Stimulated activated CD8-positive, alpha-beta memory T cell treated with anti-CD3 and anti-CD28 coated beads, Interleukin-7, amount 100 ng/mL, for 4 hours (primary cell): ENCODE measurements at regions not wholly inside any gene's neighbourhood (a gene's known extent, or its start where the extent isn't known, plus 50 kb on each side); places are given as distances from the start of the nearest gene placed in this dataset.
"Not testable (repeated sequence)": the region's sequence is repeated elsewhere in the genome, so short reads cannot be mapped to it uniquely, and the experiment has no call there.

Experiments
- DNase-seq, 2 donors: peaks; one replicate each; pipeline ENCODE4 v3.0.0-alpha.2; 2020; ENCODE audit warnings: low read depth in 2 of 2

DNA sequence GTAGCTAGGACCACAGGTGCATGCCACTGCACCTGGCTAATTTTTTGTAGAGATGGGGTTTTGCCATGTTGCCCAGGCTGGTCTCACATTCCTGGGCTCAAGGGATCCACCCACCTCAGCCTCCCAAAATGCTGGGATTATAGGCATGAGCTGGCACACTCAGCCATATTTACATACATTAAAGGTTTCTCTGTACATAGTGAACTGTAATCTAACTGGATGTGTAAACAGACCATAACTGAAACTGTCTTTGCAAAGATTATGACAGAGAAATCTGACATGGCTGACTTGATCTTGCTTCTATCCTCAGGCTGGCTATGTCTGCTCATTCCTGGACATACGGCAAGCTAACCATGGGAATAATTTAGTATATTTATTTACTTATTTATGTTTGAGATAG, 139.2 kb upstream of the XPO1 start:
- DNase-seq = no peak

DNA sequence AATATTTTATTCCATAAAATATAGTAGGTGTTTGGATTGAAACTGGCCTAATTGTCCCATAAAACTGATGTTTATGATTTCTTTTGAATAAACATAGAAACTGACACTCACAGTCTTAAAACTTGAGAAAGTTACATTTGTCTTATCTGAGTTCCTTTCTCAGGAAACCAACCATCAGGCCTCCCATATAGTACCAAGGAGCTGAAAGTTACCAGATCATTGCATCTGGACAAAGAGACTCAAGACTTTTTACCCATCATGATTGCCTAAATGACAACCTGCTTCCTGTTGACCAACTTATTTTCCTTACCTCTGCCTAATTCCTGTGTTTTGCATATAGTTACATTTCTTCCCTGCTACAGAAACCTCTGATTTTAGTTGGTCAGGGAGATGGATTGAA, 137.0 kb upstream of the XPO1 start:
- DNase-seq = no peak

DNA sequence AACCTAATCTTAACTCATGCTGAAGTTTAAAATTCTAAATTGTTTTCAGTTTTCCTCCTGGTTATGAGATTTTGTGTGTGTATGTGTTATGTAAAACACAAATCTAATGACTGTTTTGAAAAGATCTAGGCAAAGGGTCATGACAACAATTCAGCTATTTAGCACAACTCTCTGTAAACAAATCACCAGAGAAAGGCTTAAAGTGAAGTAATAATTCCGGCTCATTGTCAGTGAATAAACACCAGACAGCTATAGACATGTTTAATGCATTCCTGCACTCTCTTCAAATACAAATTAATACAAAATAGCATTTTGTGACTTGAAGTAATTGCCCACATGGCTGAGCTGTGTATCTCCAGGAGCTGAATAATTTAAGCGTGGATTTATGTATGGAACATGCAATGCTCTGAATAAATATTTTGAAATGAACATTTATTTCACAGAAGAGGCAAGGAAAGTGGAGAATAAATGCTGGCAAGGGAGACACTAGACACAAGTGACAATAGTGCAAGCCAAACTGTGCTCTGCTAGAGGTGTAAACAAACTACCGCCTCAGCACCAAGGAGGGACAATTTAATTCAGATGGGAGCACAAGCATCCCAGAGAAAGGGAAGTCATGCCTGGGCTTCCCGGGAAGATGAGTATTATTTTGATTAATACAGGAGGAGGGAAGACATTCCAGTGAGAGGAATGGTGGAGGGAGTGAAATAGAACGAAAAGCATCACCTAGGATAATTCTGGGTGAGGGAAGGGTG, 133.6 kb upstream of the XPO1 start:
- no peak for DNase-seq

DNA sequence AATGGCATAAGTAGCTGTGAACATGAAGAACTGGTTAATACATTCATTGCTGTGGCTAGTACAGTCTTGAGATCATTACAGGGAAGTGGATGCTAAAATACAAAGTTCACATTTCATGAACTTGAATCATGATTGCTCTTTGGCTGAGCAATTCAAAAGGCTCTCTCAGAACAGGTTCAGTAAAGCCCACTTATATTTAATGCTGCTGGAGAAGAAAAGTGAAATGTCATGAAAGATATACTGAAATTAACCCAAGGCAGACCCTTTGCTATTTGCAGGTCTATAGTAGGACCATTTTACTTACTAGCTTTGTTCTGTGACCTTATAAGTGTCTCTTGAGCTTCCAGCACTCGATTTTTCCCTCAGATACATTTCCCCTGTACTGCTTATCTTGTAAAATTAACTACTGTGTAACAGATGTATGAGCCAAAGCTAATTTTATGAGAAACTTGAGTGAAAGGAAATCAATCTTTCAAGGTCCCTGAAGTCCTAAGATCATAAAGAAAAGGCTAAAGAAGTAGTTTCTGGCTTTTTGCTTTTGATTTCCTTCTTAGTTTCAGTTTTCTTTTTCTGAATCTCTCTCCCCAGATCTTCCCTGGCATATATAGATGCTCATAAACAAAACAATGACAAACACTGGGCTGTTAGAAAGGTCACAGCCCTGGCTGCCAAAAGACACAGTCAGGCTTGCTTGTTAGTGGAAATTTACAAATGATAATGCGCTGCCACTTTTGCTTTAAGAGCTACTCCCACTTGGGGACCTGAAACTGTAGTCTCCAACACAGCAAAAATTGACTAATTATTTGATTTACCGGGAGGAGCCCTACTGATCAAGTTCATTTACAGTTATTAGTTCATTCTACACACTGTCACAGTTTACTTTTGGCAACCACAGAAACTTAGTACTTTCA, 132.7 kb upstream of the XPO1 start:
- no peak for DNase-seq

DNA sequence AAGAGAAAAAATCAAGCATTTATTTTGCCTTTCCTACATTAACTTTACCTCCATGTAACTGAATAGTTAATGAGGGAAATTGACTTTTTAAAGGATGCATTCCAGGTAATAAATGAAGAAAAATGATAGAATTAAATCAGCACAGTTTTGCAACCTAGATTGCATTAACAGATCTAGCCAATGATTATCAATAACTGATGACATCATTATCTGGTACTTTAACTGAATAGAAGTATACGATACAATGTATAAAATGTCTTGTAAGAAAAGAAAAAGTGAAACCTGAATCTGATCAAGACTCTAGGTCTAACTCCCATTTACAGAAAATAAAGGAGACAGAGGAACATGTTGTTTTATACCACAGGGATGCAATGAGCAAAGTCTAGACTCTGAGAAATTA, 126.0 kb upstream of the XPO1 start:
- DNase-seq = no peak

DNA sequence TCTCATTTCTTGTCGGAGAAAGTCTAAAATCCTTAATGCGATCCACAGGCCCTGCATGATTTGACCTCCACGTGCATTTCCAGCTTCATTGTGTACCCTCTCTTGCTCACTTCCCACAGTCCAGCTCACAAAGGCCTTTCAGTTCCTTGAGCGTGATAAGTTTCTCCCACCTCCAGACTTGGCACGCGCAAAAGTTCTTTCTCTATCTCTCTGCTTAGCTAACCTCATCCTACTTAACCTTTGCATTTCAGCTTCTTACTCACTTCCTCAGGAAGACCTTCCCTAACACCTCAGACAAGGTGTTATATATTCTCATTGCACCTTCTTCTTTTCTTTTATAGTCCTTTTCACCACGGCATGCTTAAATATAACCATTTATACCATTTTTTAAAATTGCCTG, 124.8 kb upstream of the XPO1 start:
- DNase-seq = no peak

DNA sequence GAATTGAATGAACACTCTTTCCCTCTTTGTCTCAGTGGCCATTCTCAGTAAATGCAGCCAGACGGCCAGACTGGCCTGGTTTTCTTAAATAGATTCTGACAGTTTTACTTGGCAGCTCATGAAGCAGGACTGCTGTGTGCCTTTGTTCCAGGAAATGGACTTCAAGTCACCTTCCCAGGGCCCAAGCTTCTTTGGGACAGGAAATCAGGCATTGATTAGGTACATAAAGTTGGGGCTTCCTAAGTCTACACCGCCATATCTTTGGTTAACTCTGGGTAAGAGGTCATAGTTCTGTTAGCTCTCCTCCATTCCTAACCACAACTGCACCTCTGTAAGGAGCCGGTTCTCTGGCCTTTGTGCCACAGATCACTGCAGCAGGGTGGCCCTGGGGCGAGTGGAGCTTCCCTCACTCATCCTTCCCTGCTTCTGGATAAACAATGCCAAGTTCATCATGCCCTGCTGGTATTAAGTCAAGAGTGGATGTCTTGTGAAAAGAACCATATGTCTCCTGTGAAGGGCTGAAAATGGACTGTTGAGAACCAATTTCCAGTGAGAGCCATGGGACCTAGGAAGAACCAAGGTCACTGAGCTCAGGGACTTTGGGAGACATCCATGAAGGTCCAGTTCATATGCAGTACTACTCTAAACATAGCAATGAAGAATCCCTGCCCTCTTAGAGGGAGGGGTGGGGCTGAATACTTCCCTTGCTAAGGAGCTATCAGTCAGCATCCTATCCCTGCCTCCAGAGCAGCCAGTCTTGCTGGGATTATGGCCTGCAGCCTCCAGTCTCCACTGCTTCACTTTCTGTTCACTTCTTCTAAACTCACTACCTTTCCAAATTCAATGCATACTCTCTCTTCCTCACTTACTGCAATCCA, 122.6 kb upstream of the XPO1 start:
- DNase-seq = no peak

DNA sequence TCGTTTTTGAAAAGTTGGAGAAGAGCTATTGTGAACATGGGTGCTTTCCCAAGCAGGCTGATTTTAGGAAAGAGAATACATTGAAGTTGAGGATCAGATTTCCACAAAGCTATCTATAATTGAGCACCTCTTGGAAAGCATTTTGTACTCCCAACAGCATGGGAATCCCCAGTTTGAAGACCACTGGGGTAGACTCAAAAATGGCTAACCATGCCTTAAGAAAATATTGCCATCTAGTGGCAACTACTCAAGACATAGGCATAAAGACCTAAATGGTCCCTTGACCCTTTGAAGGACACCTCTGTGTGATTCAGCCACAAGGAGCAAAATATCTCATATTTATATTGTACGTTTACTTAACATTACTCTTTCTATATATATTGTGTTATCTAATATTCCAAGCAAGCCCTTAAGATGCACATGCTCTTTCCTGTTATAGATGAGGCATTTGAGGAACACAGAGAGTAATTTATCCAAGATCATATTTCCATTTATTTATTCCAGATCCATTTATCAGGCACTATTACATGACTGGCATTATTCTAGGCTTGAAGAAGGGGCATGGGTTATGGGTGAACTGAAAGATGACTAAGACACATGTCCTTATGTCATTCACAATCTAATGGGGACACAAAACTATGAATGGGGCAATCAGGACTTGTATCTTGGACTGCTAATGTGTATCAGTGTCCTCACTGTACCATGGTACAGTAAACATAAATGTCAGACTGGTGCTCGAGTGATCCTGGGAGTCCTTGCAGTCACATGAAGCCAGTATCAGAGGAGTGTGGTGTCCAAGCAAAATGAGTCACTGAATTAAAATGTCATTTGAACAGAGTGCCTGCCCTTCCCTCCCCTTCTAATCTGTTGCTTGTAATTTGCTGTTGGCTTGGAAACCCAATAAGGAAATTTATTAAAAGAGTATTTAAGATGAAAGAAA, 121.0 kb upstream of the XPO1 start:
- no peak for DNase-seq

DNA sequence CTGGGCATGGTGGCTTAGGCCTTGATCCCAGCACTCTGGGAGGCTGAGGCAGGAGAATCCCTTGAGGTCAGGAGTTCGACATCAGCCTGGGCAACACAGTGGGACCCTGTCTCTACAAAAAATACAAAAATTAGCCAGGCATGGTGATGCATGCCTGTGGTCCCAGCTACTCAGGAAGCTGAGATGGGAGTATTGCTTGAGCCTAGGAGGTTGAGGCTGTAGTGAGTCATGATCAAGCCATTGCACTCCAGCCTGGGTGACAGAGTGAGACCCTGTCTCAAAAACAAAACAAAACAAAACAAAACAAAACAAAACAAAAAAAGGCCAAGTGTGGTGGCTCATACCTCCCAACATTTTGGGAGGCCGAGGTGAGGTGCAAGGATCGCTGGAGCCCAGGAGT, 111.8 kb upstream of the XPO1 start:
- DNase-seq = not testable (repeated sequence)

DNA sequence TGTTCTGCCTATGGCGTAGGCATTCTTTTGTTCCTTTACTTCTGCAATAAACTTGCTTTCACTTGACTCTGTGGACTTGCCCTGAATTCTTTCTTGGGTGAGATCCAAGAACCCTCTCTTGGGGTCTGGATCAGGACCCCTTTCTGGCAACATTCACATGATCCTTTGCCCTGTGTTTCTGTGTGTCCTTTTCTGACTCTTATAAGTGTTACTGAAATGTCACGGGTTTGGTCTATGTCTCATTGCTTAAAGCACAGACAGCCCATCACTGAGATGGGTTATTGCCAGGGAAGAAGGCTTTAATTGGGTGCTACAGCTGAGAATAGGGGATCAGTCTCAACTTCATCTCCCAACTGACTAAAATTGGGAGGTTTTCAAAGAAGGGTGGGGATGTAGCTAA, 110.9 kb upstream of the XPO1 start:
- DNase-seq = no peak

DNA sequence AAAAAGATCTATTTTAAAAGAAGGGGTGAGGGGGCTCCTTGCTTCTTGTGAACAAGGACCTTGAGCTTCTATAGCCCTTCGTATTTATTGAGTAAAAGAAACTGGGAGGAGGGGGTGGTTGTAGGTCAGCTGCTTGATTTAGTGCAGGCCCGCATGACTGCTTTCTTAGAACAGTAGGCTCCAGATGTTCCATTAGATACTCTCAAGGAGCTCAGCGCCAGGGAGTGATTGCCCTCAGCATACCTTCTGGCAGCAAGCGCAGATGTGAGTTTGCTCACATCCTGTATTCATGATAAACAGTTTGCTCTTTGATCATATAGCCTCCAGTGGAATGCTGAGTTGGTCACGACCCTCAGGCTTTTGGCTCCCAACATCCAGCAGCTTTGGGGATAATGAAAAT, 108.9 kb upstream of the XPO1 start:
- DNase-seq = no peak

DNA sequence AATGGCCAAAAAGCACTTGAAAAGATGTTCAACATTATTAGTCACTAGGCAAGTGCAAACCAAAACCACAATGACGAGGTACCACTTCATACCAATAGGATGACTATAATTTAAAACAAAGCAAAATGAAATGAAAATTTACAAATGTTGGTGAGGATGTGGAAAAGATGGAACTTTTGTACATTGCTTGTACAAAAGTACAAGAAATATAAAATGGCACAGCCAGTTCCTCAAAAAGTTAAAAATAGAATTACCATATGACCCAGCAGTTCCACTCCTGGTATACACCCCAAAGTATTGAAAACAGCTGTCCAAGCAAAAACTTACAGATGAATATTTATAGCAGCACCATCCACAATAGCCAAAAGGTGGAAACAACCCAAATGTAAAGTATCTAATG, 107.8 kb upstream of the XPO1 start:
- no peak for DNase-seq

DNA sequence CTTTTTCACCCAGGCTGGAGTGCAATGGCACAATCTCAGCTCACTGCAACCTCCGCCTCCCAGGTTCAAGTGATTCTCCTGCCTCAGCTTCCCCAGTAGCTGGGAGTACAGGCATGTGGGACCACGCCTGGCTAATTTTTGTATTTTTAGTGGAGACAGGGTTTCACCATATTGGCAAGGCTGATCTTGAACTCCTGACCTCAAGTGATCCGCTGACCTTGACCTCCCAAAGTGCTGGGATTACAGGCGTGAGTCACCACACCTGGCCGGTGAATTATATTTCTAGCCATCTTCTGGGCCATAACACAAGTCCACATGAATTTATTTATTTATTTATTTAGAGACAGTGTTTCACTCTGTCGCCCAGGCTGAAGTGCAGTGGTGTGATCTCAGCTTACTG, 105.0 kb upstream of the XPO1 start:
- not testable (repeated sequence) for DNase-seq

DNA sequence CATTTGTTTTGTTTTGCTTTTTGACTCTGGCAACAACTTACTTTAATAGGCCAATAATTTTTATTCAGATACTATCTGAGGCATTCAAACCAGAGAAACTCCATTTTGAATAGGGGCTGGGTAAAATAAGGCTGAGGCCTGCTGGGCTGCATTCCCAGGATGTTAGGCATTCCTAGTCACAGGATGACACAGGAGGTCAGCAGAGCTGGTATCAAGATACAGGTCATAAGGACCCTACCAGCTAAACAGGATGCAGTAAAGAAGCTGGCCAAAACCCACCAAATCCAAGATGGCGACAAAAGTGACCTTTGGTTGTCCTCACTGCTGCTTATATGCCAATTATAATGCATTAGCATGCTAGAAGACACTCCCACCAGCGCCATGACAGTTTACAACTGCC, 102.2 kb upstream of the XPO1 start:
- DNase-seq = no peak

DNA sequence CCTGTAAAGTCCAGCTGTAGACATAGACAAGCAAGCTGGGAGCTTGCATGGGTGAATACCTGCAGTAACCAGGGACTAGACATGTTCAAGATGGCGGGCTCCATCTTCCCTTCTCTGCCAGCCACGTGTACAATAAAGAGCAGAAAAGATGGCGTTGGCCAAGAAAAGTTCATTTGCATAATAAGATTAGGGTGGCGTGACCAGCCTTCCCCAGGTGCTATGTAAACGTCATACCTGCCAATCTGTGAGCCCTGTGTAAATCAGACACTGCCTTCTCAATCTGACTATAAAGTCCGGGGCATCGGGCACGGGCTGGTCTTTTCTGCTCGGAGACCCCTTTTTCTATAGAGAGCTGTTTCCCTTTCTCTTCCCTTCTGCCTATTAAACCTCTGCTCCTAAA, 101.6 kb upstream of the XPO1 start:
- no peak for DNase-seq

DNA sequence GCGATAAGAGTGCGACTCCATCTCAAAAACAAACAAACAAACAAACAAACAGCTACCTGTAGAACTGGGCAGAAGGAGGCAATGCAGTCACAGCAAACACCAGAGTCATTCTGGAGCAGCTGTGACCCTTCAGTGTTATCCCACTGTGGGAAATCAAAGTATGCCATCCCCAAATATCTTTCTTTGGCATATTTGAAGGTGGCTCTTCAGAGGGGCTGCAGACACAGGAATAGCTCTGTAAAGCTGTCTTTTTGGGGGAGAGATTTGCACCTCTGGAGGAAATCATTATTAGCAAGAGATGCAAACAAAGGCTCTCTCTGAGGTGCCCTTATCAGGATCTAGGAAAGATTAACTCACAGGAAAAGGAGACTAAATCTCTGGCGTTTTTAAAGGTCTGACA, 98.5 kb upstream of the XPO1 start:
- no peak for DNase-seq

DNA sequence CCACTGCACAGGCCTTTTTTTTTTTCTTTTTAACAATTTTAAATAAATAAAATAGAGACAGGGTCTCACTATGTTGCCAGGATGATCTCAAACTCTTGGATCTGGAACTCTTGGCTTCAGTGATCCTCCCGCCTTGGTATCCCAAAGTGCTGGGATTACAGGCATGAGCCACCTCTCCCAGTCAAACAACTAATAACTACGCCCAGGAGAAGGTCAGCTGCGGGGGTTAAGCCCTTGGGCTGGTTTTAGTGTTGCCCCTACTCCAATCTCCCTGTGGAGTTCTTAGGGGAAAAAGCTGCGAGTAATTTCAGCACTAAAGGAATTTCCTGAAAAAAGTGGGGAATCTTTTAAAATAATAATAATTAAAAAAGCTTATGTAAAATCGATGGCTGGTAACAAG, 96.4 kb upstream of the XPO1 start:
- no peak for DNase-seq

DNA sequence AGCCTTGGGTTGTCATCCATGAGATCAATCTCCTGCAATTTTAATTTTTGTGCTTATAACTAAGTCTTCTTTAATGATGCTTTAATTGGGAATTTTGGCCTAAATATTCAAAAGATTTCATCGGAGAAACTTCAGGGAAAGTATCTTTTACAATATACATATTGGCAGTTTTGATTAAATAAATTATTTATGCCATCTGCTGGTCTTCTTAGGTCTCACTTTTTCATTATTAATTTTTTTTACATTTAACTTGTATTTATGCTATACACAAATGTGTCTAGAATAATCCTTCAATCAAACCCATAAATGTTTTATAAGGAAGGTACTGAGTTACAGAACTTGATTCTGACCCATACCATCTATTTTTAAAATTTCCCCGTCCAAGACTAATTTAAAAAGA, 95.1 kb upstream of the XPO1 start:
- no peak for DNase-seq

DNA sequence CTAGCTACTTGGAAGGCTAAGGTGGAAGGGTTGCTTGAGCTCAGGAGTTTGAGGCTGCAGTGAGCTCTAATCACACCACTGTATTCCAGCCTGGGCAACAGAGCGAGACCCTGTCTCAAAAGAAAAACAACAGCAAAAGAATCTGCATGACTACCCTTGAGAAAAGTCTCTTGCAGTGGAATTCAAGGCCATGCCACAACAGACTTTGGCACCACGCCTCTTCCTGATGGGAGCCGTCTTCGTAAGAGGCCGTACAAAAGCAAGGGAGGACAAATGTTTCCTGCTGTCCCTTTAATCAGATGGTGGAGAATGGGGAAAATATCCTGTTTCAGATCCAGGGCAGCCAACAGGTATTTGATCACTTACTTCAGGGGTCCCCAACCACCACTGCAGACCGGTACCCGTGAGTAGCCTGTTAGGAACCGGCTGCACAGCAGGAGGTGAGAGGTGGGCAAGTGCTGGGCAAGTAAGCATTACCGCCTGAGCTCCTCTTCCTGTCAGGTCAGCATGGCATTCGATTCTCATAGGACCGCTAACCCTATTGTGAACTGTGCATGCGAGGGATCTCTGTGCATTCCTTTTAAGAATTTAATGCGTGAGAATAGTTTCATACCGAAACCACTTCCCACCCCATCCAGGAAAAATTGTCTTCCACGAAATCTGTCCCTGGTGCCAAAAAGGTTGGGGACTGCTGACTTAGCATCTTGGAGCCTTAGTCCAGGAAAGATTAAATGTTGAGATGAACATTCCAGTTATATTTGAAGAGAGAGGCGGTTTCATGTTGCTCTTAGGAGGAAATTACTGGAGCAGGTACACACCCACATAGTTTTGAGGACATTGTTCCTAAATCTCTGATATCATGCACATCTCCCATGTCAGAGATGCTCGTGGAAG, 94.4 kb upstream of the XPO1 start:
- DNase-seq = no peak

DNA sequence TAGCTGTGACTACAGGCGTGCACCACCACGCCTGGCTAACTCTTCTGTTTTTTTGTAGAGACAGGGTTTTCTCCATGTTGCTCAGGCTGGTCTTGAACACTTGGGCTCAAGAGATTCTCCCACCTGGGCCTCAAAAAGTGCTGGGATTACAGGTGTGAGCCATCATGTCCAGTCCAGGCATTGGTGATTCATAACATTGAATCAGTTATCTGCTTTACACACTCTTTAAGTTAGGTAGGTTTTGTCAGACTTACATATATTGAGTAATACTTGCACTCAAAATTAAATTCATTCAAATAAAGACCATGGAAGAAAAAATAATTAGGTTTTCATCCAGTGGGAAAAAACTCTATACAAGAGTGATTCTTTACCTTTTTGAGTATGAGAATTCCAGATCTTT, 93.2 kb upstream of the XPO1 start:
- no peak for DNase-seq
